ENCODE measurements at regions not wholly inside any gene's neighbourhood (a gene's known extent, or its start where the extent isn't known, plus 50 kb on each side); places are given as distances from the start of the nearest gene placed in this dataset.

DNA sequence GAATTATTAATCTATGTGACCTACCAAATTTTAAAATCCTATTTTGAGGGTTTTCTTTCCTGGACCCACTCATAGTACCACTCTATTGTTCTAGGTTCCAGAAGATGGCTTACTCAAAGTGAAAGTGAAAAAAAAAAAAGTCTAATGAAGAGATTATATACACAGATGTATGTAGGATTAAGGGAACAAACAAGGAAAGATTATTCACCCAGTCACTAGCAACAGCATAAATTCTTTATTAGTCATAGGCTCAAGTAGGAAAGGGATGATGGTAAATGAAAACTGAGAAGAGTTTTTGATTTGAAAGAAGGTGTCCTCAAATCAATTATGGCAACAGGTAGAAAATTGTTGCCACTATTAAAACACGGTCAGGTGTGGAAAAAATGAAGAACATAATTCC is 923.7 kb downstream of the TBC1D32 start:
- CTCF ChIA-PET (ENCODE audit: low intra/inter-chr PET ratio): no interaction called here
- no TSS peak for BruUV-seq (replicated peaks)
- no peak overlapping the region for H3K9ac ChIP-seq (ENCODE audit: insufficient read depth in 1 of 2, low read depth in 2 of 2, low read length in 2 of 2)
- H3K27ac ChIP-seq (ENCODE audit: extremely low read depth, low read depth, low read length): no peak overlapping the region
- H3K9me1 ChIP-seq (ENCODE audit: control insufficient read depth, insufficient read depth, low read length): no peaks in the 10 kb centered on the region
- no peaks in the 10 kb centered on the region for H3K4me1 ChIP-seq (replicated peaks in 1 of 2; ENCODE audit: control insufficient read depth in 2 of 2, insufficient read depth in 2 of 2, low read length in 2 of 2)
- intact Hi-C loops (cut with micrococcal nuclease) (no loop called here), in situ Hi-C loops (cut with MboI) (no loop called here)
- no peak overlapping the region for H3K4me3 ChIP-seq
- POLR2A ChIA-PET: no interaction called here
- 0 out of 2 replicates have a peak, but pooled peaks cover 3% of the 10 kb centered on the region for H3K9me3 ChIP-seq (replicated peaks; ENCODE audit: control insufficient read depth, insufficient read depth, low read depth, low read length)
- ATAC-seq (no peak), FAIRE-seq (no peak), DNase-seq (ENCODE audit: extremely low read depth in 1 of 4, low spot score in 3 of 4) (no peak)
- WGBS (ENCODE audit: insufficient coverage, low coverage, missing lambda C conversion rate): 0% methylated on average over 1 of the region's 1 CpG
- H4K20me1 ChIP-seq (replicated peaks; ENCODE audit: control insufficient read depth, insufficient read depth, low read length): no peaks in the 10 kb centered on the region
- H2AFZ ChIP-seq (ENCODE audit: low read depth, low read length): no peak overlapping the region
- no peaks in the 10 kb centered on the region for H3K36me3 ChIP-seq (ENCODE audit: control insufficient read depth, insufficient read depth, low read length)
- TF ChIP-seq TAF1 (IDR thresholded peaks at IDR 0.05; ENCODE audit: control insufficient read depth, extremely low read depth, insufficient read depth, low read length, severe bottlenecking) (no peak), FOXK2 (conservative IDR thresholded peaks at IDR 0.05 in 1 of 2, IDR thresholded peaks at IDR 0.05 in 1 of 2; ENCODE audit: low read depth in 2 of 2) (no peak), PHF21A (IDR thresholded peaks at IDR 0.05; ENCODE audit: borderline replicate concordance, low read depth) (no peak), HDAC6 (IDR thresholded peaks at IDR 0.05; ENCODE audit: low read depth, low read length) (no peak), GABPB2 (CRISPR knock-in tag; conservative IDR thresholded peaks at IDR 0.05) (no peak), STAG1 (CRISPR knock-in tag; IDR thresholded peaks at IDR 0.05; ENCODE audit: borderline replicate concordance) (no peak), ZNF274 (IDR thresholded peaks at IDR 0.05; ENCODE audit: borderline replicate concordance, low read depth, low read length) (no peak), MCM2 (IDR thresholded peaks at IDR 0.05; ENCODE audit: low read depth) (no peak), MAFG (tag; conservative IDR thresholded peaks at IDR 0.05) (no peak), CLOCK (CRISPR knock-in tag; IDR thresholded peaks at IDR 0.05; ENCODE audit: borderline replicate concordance) (no peak), EWSR1 (IDR thresholded peaks at IDR 0.05; ENCODE audit: borderline replicate concordance, low read depth, partially characterized antibody) (no peak)
- H3K27me3 ChIP-seq (ENCODE audit: control insufficient read depth in 2 of 2, insufficient read depth in 2 of 2, low read length in 2 of 2): no peaks in the 10 kb centered on the region
- no peak overlapping the region for H3K4me2 ChIP-seq (ENCODE audit: insufficient read depth, low read length)
- no peaks in the 10 kb centered on the region for H3K79me2 ChIP-seq (ENCODE audit: control insufficient read depth, insufficient read depth, low read length)
